HepG2 (cell line): ENCODE measurements at regions not wholly inside any gene's neighbourhood (a gene's known extent, or its start where the extent isn't known, plus 50 kb on each side); places are given as distances from the start of the nearest gene placed in this dataset.

Source experiments
- ATAC-seq: fragments of 200-7000 bp; cut with Tn5 transposase; 3 replicates; pipeline ENCODE4 v1.9.1; 2020; ENCODE audit warnings: mild to moderate bottlenecking, moderate library complexity
- BruUV-seq: library from RNA; stranded (reverse); fragments of 400-500 nt; replicated peaks from 2 replicates; lab custom pipeline; 2021; lab: Mats Ljungman, UMichigan
- CTCF ChIA-PET: fragments of 300-600 bp; formaldehyde crosslinking; extraction: SDS; loops from one replicate; lab custom pipeline; 2021; ENCODE audit warnings: low total read pairs, inconsistent platforms, low intra/inter-chr PET ratio; lab: Yijun Ruan, JAX
- POLR2A ChIA-PET: fragments of 350-600 bp; sonication (Branson Sonifier 250); formaldehyde crosslinking; loops from one replicate; lab custom pipeline; 2020; ENCODE audit warnings: antibody characterized with exemption, inconsistent platforms; lab: Yijun Ruan, JAX
- DNase-seq: peaks from one replicate; pipeline ENCODE4 v3.0.0-alpha.2; 2015; ENCODE audit warnings: low spot score
- FAIRE-seq: peaks from 3 replicates; lab custom pipeline; 2011; peaks lifted over from hg19 to GRCh38; lab: Jason Lieb, UNC
- H2AFZ ChIP-seq: one replicate; pipeline ENCODE4 v1.6.1; 2011; ENCODE audit warnings: low read length, inconsistent platforms
- H3K27ac ChIP-seq: fragments of 300-600 bp; 3 replicates; pipeline ENCODE4 v1.8.0; 2011; ENCODE audit warnings: mixed run types, mild to moderate bottlenecking, mixed read lengths, low read length, inconsistent platforms; ENCODE audit not compliant: insufficient read depth; ENCODE audit errors: extremely low read length
- H3K27me3 ChIP-seq, 2 experiments: fragments of 200-600 bp in 1 of 2; 2 replicates in 1 of 2; 3 replicates in 1 of 2; pipeline versions ENCODE4 v1.6.0 to v1.8.0; 2011; ENCODE audit warnings: low read length in 2 of 2, mild to moderate bottlenecking in 2 of 2, moderate library complexity in 2 of 2, inconsistent platforms in 1 of 2; ENCODE audit not compliant: insufficient read depth in 2 of 2, control insufficient read depth in 1 of 2
- H3K36me3 ChIP-seq, 2 experiments: fragments of 200-600 bp in 1 of 2; replicated peaks in 1 of 2; 2 replicates in 1 of 2; 3 replicates in 1 of 2; pipeline versions ENCODE4 v1.5.1 to v1.8.0; 2011; ENCODE audit warnings: low read length in 2 of 2, inconsistent platforms in 1 of 2; ENCODE audit not compliant: insufficient read depth in 2 of 2, control insufficient read depth in 1 of 2
- H3K4me1 ChIP-seq: 2 replicates; pipeline ENCODE4 v1.5.1; 2012; ENCODE audit warnings: low read length, inconsistent platforms; ENCODE audit not compliant: insufficient read depth
- H3K4me2 ChIP-seq: 2 replicates; pipeline ENCODE4 v1.6.0; 2011; ENCODE audit warnings: low read depth, low read length, inconsistent platforms
- H3K4me3 ChIP-seq, 3 experiments: fragments of 200-600 bp in 1 of 3; sonication (generic), shearing (Covaris generic) in 1 of 3; replicated peaks in 1 of 3; 2 replicates each; pipeline ENCODE4 v1.5.1; 2011 to 2016; ENCODE audit warnings: low read length in 3 of 3, inconsistent platforms in 2 of 3, low read depth in 2 of 3, mild to moderate bottlenecking in 2 of 3, control low read depth in 1 of 3, mixed read lengths in 1 of 3; ENCODE audit not compliant: insufficient read depth in 1 of 3
- H3K79me2 ChIP-seq: one replicate; pipeline ENCODE4 v1.6.1; 2011; ENCODE audit warnings: low read length, inconsistent platforms; ENCODE audit not compliant: insufficient read depth
- H3K9ac ChIP-seq: 2 replicates; pipeline ENCODE4 v1.6.0; 2011; ENCODE audit warnings: mild to moderate bottlenecking, low read depth, low read length, inconsistent platforms; ENCODE audit not compliant: insufficient read depth
- H3K9me3 ChIP-seq: 2 replicates; pipeline ENCODE4 v1.5.1; 2012; ENCODE audit warnings: mild to moderate bottlenecking, low read length
- H4K20me1 ChIP-seq: 2 replicates; pipeline ENCODE4 v1.6.0; 2011; ENCODE audit warnings: inconsistent platforms, mild to moderate bottlenecking, low read length, moderate library complexity; ENCODE audit not compliant: insufficient read depth
- ATF7 ChIP-seq, 2 experiments: fragments of 450-650 bp in 1 of 2; sonication (generic) in 1 of 2; formaldehyde crosslinking in 1 of 2; IDR thresholded peaks; 2 replicates each; pipeline versions ENCODE4 v1.4.0 to v1.6.1; 2016 to 2020; ENCODE audit warnings: antibody characterized with exemption in 1 of 2, mild to moderate bottlenecking in 1 of 2, missing genetic modification reagents in 1 of 2
- CEBPB ChIP-seq: IDR thresholded peaks from 2 replicates; pipeline ENCODE4 v1.6.1; 2011; ENCODE audit warnings: low read depth, low read length, improper control_type of control experiment, borderline replicate concordance
- CEBPG ChIP-seq: IDR thresholded peaks from 2 replicates; pipeline ENCODE4 v1.6.1; 2016
- HOXA5 ChIP-seq: sonication (generic); formaldehyde crosslinking; IDR thresholded peaks from 2 replicates; pipeline ENCODE4 v1.4.0; 2020; ENCODE audit warnings: missing genetic modification reagents
- RFX3 ChIP-seq: IDR thresholded peaks from 2 replicates; pipeline ENCODE4 v1.6.1; 2016; ENCODE audit warnings: missing biosample characterization, missing genetic modification reagents
- SP1 ChIP-seq, 2 experiments: fragments of 450-650 bp in 1 of 2; sonication (generic) in 1 of 2; formaldehyde crosslinking in 1 of 2; IDR thresholded peaks; 2 replicates each; pipeline versions ENCODE4 v1.4.0 to v1.6.1; 2016 to 2020; ENCODE audit warnings: missing genetic modification reagents in 1 of 2
- ZNF326 ChIP-seq: sonication (generic); formaldehyde crosslinking; IDR thresholded peaks from 2 replicates; pipeline ENCODE4 v1.4.0; 2020; ENCODE audit warnings: missing genetic modification reagents, borderline replicate concordance
- WGBS: methylation state at CpG from one replicate; pipeline ENCODE4 v1.1.6; 2017; ENCODE audit warnings: low lambda C conversion rate; 5-methylcytosine and 5-hydroxymethylcytosine counted together
- in situ Hi-C: cut with HindIII; loops from 2 replicates; pipeline ENCODE4 v1.10.0; 2017; ENCODE audit warnings: low pct_unique_long_range_greater_than_20kb; ENCODE audit not compliant: extremely low pct_ligation_motif_present
- intact Hi-C: fragments of 100-400 bp; cut with micrococcal nuclease; formaldehyde crosslinking; loops from one replicate; pipeline ENCODE4 v1.10.0; 2022; ENCODE audit not compliant: unreplicated experiment
- TF ChIP-seq, protein P1 (sequence below): IDR thresholded peaks from 2 replicates; pipeline ENCODE4 v1.6.1; 2012; ENCODE audit warnings: low read depth, low read length, improper control_type of control experiment
- TF ChIP-seq, protein P2 (sequence below), 2 experiments: fragments of 450-650 bp in 1 of 2; sonication (generic) in 1 of 2; formaldehyde crosslinking; IDR thresholded peaks; 2 replicates each; pipeline versions ENCODE4 v1.5.0 to v1.8.0; 2020 to 2022; ENCODE audit warnings: mild to moderate bottlenecking in 1 of 2, missing genetic modification reagents in 1 of 2

DNA sequence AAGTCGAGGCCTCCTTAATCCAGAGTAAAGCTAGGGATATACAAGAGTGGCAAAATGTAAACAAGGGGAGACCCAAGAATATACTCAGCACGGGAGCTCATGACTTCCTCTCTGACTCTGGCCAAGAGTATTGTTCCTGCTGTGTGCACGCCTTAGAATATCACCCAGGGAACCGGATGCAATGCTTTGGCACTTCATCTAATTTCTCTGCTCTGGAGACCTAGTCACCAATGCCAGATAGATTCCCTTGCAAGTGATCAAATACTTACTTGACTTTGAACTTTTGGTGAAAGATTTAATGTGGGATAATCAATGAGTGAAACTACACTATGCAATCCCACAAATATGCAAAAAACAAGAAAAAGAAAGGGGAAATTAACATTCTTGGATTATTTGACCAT lies 695.5 kb downstream of the INHBA start:
- ChIA-PET CTCF (no interaction called here), POLR2A (no interaction called here)
- ATAC-seq (no peak), DNase-seq (no peak), FAIRE-seq (no peak)
- Histone ChIP-seq H3K36me3 (no peaks in the 10 kb centered on the region), H3K27ac (no peak overlapping the region), H2AFZ (no peak overlapping the region), H3K27me3 (no peaks in the 10 kb centered on the region), H3K4me1 (no peaks in the 10 kb centered on the region), H3K79me2 (no peaks in the 10 kb centered on the region), H3K9ac (no peak overlapping the region), H3K4me2 (no peak overlapping the region), H3K9me3 (no peaks in the 10 kb centered on the region), H4K20me1 (no peaks in the 10 kb centered on the region), H3K4me3 (no peak overlapping the region)
- intact Hi-C loops (no loop called here), in situ Hi-C loops (no loop called here)
- no TSS peak for BruUV-seq
- WGBS = 0% methylated on average over 4 of the region's 4 CpGs
- TF ChIP-seq HOXA5 (CRISPR knock-in tag) = no peak
- TF ChIP-seq SP1 (IDR thresholded peaks at IDR 0.05) = no peak
- TF ChIP-seq SP1 (CRISPR knock-in tag; IDR thresholded peaks at IDR 0.05) = no peak

DNA sequence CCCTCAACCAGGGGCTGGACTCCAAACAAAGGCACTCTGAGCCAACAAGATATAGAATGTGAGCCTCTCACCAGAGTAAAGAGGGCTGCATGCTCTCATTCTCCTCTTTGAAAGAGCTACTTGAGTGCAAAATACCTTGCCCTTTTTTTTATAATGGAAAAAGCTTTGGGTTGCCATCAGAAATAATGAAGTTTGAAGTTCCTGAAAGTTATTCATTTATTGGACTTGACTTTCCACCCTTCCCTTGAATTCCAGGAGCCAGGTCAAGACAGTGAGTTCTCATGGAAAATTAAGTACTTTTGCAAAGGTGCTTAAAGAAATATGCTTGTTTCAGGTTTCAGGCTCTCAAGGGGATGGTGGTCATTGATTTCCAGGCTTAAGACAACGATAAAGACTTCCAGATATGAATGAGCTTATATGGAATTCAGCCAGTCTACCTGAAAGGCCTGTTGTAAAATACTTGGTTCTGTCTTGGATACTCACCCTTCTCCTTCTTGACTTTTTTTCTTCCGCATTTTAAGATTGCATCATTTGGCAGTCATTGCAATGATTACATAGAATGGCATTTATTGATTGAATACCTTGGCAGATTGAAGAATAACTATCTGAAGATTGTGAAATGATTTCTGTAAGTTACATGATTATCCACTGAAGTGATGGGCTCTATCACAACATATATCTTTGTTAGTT lies 696.4 kb downstream of the INHBA start:
- Histone ChIP-seq H3K4me3 (no peak overlapping the region), H3K27ac (no peak overlapping the region), H3K36me3 (no peaks in the 10 kb centered on the region), H3K9me3 (no peaks in the 10 kb centered on the region), H4K20me1 (no peaks in the 10 kb centered on the region), H3K79me2 (no peaks in the 10 kb centered on the region), H3K27me3 (no peaks in the 10 kb centered on the region), H3K9ac (no peak overlapping the region), H3K4me2 (no peak overlapping the region), H3K4me1 (no peaks in the 10 kb centered on the region), H2AFZ (no peak overlapping the region)
- 14% methylated on average over 2 of the region's 2 CpGs for WGBS
- ChIA-PET CTCF (no interaction called here), POLR2A (no interaction called here)
- no peak for DNase-seq
- TF ChIP-seq ZNF326 (CRISPR knock-in tag) (no peak), RFX3 (no peak), ATF7 (IDR thresholded peaks at IDR 0.05) (peak; percentile 45; the same call in 1 of the 2 replicates), ATF7 (CRISPR knock-in tag; IDR thresholded peaks at IDR 0.05) (no peak), CEBPB (peak; percentile 77), CEBPG (CRISPR knock-in tag) (0 out of 2 replicates have a peak, but pooled peaks have one; percentile 33)
- TF ChIP-seq, protein P1, sequence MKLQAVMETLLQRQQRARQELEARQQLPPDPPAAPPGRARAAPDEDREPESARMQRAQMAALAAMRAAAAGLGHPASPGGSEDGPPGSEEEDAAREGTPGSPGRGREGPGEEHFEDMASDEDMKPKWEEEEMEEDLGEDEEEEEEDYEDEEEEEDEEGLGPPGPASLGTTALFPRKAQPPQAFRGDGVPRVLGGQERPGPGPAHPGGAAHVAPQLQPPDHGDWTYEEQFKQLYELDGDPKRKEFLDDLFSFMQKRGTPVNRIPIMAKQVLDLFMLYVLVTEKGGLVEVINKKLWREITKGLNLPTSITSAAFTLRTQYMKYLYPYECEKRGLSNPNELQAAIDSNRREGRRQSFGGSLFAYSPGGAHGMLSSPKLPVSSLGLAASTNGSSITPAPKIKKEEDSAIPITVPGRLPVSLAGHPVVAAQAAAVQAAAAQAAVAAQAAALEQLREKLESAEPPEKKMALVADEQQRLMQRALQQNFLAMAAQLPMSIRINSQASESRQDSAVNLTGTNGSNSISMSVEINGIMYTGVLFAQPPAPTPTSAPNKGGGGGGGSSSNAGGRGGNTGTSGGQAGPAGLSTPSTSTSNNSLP = 0 out of 2 replicates have a peak, but pooled peaks have one; percentile 20
- TF ChIP-seq, protein P2, sequence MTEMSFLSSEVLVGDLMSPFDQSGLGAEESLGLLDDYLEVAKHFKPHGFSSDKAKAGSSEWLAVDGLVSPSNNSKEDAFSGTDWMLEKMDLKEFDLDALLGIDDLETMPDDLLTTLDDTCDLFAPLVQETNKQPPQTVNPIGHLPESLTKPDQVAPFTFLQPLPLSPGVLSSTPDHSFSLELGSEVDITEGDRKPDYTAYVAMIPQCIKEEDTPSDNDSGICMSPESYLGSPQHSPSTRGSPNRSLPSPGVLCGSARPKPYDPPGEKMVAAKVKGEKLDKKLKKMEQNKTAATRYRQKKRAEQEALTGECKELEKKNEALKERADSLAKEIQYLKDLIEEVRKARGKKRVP (CRISPR knock-in tag; IDR thresholded peaks at IDR 0.05) = peak in 1 of 2 experiments; percentile 86; a peak in 2 of 4 replicates
- intact Hi-C loops (no loop called here), in situ Hi-C loops (no loop called here)
- no peak for FAIRE-seq
- no peak for ATAC-seq
- no TSS peak for BruUV-seq
